ENCODE measurements at regions not wholly inside any gene's neighbourhood (a gene's known extent, or its start where the extent isn't known, plus 50 kb on each side); places are given as distances from the start of the nearest gene placed in this dataset.

GRCh38 chr14:38404616-38405015, 148.7 kb upstream of the CLEC14A start:
- Histone ChIP-seq H3K4me3 (ENCODE audit: insufficient read length, low read depth) (no peak overlapping the region), H3K9ac (ENCODE audit: insufficient read length, low read depth) (no peak overlapping the region)
- DNase-seq (ENCODE audit: low read depth, low spot score): no peak

GRCh38 chr14:38404100-38404541, 148.2 kb upstream of the CLEC14A start:
- Histone ChIP-seq H3K4me3 (ENCODE audit: insufficient read length, low read depth) (no peak overlapping the region), H3K27me3 (ENCODE audit: insufficient read depth, insufficient read length) (no peaks in the 10 kb centered on the region), H3K36me3 (ENCODE audit: insufficient read depth, insufficient read length, low read length) (no peaks in the 10 kb centered on the region), H3K4me1 (ENCODE audit: insufficient read depth, insufficient read length) (no peaks in the 10 kb centered on the region), H3K9ac (ENCODE audit: insufficient read length, low read depth) (no peak overlapping the region), H3K9me3 (ENCODE audit: insufficient read depth, low read length) (no peaks in the 10 kb centered on the region)
- DNase-seq (ENCODE audit: low read depth, low spot score): no peak
- TF ChIP-seq SUZ12 (IDR thresholded peaks at IDR 0.05; ENCODE audit: extremely low read depth, insufficient read depth, insufficient read length) (no peak), YY1 (IDR thresholded peaks at IDR 0.05; ENCODE audit: insufficient read depth, insufficient read length) (no peak), ZNF274 (IDR thresholded peaks at IDR 0.05; ENCODE audit: low read depth, low read length) (no peak)

More at GRCh38 chr14:38404616-38405015, 148.7 kb upstream of the CLEC14A start:
- no peaks in the 10 kb centered on the region for H3K36me3 ChIP-seq (ENCODE audit: insufficient read depth, insufficient read length, low read length)
- TF ChIP-seq SUZ12 (IDR thresholded peaks at IDR 0.05; ENCODE audit: extremely low read depth, insufficient read depth, insufficient read length): no peak
- no peak for TF ChIP-seq YY1 (IDR thresholded peaks at IDR 0.05; ENCODE audit: insufficient read depth, insufficient read length)
- TF ChIP-seq ZNF274 (IDR thresholded peaks at IDR 0.05; ENCODE audit: low read depth, low read length): no peak
- H3K9me3 ChIP-seq (ENCODE audit: insufficient read depth, low read length): no peaks in the 10 kb centered on the region
- H3K27me3 ChIP-seq (ENCODE audit: insufficient read depth, insufficient read length): no peaks in the 10 kb centered on the region
- H3K4me1 ChIP-seq (ENCODE audit: insufficient read depth, insufficient read length): no peaks in the 10 kb centered on the region

GRCh38 chr14:38400751-38401150, 144.9 kb upstream of the CLEC14A start:
- no peak for DNase-seq (ENCODE audit: low read depth, low spot score)
- no peaks in the 10 kb centered on the region for H3K4me1 ChIP-seq (ENCODE audit: insufficient read depth, insufficient read length)
- TF ChIP-seq ZNF274 (IDR thresholded peaks at IDR 0.05; ENCODE audit: low read depth, low read length): no peak
- TF ChIP-seq YY1 (IDR thresholded peaks at IDR 0.05; ENCODE audit: insufficient read depth, insufficient read length): no peak
- TF ChIP-seq SUZ12 (IDR thresholded peaks at IDR 0.05; ENCODE audit: extremely low read depth, insufficient read depth, insufficient read length): no peak

GRCh38 chr14:38399652-38400051, 143.8 kb upstream of the CLEC14A start:
- no peak overlapping the region for H3K4me3 ChIP-seq (ENCODE audit: insufficient read length, low read depth)
- no peak for DNase-seq (ENCODE audit: low read depth, low spot score)
- TF ChIP-seq YY1 (IDR thresholded peaks at IDR 0.05; ENCODE audit: insufficient read depth, insufficient read length) (no peak), ZNF274 (IDR thresholded peaks at IDR 0.05; ENCODE audit: low read depth, low read length) (no peak), SUZ12 (IDR thresholded peaks at IDR 0.05; ENCODE audit: extremely low read depth, insufficient read depth, insufficient read length) (no peak)
- no peaks in the 10 kb centered on the region for H3K4me1 ChIP-seq (ENCODE audit: insufficient read depth, insufficient read length)
- H3K36me3 ChIP-seq (ENCODE audit: insufficient read depth, insufficient read length, low read length): no peaks in the 10 kb centered on the region
- H3K9me3 ChIP-seq (ENCODE audit: insufficient read depth, low read length): no peaks in the 10 kb centered on the region
- H3K9ac ChIP-seq (ENCODE audit: insufficient read length, low read depth): no peak overlapping the region
- no peaks in the 10 kb centered on the region for H3K27me3 ChIP-seq (ENCODE audit: insufficient read depth, insufficient read length)

More at GRCh38 chr14:38400751-38401150, 144.9 kb upstream of the CLEC14A start:
- H3K4me3 ChIP-seq (ENCODE audit: insufficient read length, low read depth): no peak overlapping the region
- H3K9me3 ChIP-seq (ENCODE audit: insufficient read depth, low read length): no peaks in the 10 kb centered on the region
- no peak overlapping the region for H3K9ac ChIP-seq (ENCODE audit: insufficient read length, low read depth)
- H3K27me3 ChIP-seq (ENCODE audit: insufficient read depth, insufficient read length): no peaks in the 10 kb centered on the region
- no peaks in the 10 kb centered on the region for H3K36me3 ChIP-seq (ENCODE audit: insufficient read depth, insufficient read length, low read length)

- Histone ChIP-seq H3K9me3 (ENCODE audit: insufficient read depth, low read length) (no peaks in the 10 kb centered on the region), H3K27me3 (ENCODE audit: insufficient read depth, insufficient read length) (no peaks in the 10 kb centered on the region), H3K36me3 (ENCODE audit: insufficient read depth, insufficient read length, low read length) (no peaks in the 10 kb centered on the region), H3K4me1 (ENCODE audit: insufficient read depth, insufficient read length) (no peaks in the 10 kb centered on the region), H3K9ac (ENCODE audit: insufficient read length, low read depth) (no peak overlapping the region), H3K4me3 (ENCODE audit: insufficient read length, low read depth) (no peak overlapping the region)
- DNase-seq (ENCODE audit: low read depth, low spot score): no peak
- no peak for TF ChIP-seq SUZ12 (IDR thresholded peaks at IDR 0.05; ENCODE audit: extremely low read depth, insufficient read depth, insufficient read length)
- TF ChIP-seq YY1 (IDR thresholded peaks at IDR 0.05; ENCODE audit: insufficient read depth, insufficient read length): no peak
- no peak for TF ChIP-seq ZNF274 (IDR thresholded peaks at IDR 0.05; ENCODE audit: low read depth, low read length)
Observed at GRCh38 chr14:38394767-38395166, 138.9 kb upstream of the CLEC14A start.

- DNase-seq (ENCODE audit: low read depth, low spot score): no peak
- H3K27me3 ChIP-seq (ENCODE audit: insufficient read depth, insufficient read length): no peaks in the 10 kb centered on the region
- no peak overlapping the region for H3K9ac ChIP-seq (ENCODE audit: insufficient read length, low read depth)
- H3K36me3 ChIP-seq (ENCODE audit: insufficient read depth, insufficient read length, low read length): no peaks in the 10 kb centered on the region
- no peak overlapping the region for H3K4me3 ChIP-seq (ENCODE audit: insufficient read length, low read depth)
- no peaks in the 10 kb centered on the region for H3K4me1 ChIP-seq (ENCODE audit: insufficient read depth, insufficient read length)
- no peaks in the 10 kb centered on the region for H3K9me3 ChIP-seq (ENCODE audit: insufficient read depth, low read length)
- TF ChIP-seq ZNF274 (IDR thresholded peaks at IDR 0.05; ENCODE audit: low read depth, low read length): no peak
- no peak for TF ChIP-seq YY1 (IDR thresholded peaks at IDR 0.05; ENCODE audit: insufficient read depth, insufficient read length)
- TF ChIP-seq SUZ12 (IDR thresholded peaks at IDR 0.05; ENCODE audit: extremely low read depth, insufficient read depth, insufficient read length): no peak
Observed at GRCh38 chr14:38394064-38394463, 138.2 kb upstream of the CLEC14A start.

- Histone ChIP-seq H3K36me3 (ENCODE audit: insufficient read depth, insufficient read length, low read length) (no peaks in the 10 kb centered on the region), H3K9ac (ENCODE audit: insufficient read length, low read depth) (no peak overlapping the region), H3K27me3 (ENCODE audit: insufficient read depth, insufficient read length) (no peaks in the 10 kb centered on the region), H3K9me3 (ENCODE audit: insufficient read depth, low read length) (no peaks in the 10 kb centered on the region), H3K4me1 (ENCODE audit: insufficient read depth, insufficient read length) (no peaks in the 10 kb centered on the region), H3K4me3 (ENCODE audit: insufficient read length, low read depth) (no peak overlapping the region)
- no peak for DNase-seq (ENCODE audit: low read depth, low spot score)
- TF ChIP-seq SUZ12 (IDR thresholded peaks at IDR 0.05; ENCODE audit: extremely low read depth, insufficient read depth, insufficient read length) (no peak), ZNF274 (IDR thresholded peaks at IDR 0.05; ENCODE audit: low read depth, low read length) (no peak), YY1 (IDR thresholded peaks at IDR 0.05; ENCODE audit: insufficient read depth, insufficient read length) (no peak)
Observed at GRCh38 chr14:38391334-38391733, 135.4 kb upstream of the CLEC14A start.
